ENCODE measurements at regions not wholly inside any gene's neighbourhood (a gene's known extent, or its start where the extent isn't known, plus 50 kb on each side); places are given as distances from the start of the nearest gene placed in this dataset.

DNA sequence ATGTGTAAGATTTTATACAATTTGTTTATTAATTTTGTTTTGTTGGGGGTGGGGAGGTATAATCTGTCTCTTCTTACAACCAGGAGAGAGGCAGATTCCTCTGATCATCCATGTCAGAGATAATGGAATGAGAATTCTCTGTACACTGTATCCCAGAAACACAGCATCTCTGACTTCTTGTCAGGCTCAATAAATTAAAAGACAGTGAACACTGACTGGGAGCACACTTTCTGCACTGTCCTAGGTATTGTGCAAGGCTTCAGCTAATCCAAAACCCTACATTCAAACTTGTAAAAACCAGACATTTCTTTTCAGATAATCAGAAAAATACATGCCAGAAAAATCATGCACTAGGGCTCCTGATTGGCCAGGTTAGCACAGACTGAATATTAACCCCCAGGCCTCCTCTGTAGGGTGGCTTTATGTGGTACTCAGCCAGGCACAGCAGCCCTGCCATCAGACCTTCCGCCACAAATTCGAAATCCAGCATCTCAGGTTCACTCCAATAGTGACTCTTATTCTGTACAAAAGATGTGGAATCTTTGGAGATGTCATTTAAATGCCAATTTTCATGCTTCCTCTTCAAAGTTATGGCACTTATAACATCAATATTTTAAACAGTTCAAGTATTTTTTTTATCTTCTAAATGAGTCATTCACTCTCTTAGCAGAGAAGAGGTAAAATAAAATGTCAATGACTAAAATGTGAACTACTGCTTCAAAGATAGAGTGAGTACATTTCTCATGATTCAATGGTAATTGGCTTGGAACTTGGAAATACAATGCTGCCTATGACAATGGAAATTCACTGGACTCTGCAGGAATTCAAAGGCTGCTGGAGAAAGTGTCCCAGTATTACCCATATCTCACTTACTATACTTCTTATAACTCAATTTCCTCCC lies 211.5 kb downstream of the KLF12 start:
- ATAC-seq (no peak), DNase-seq (no peak)
- TF ChIP-seq, protein P1, sequence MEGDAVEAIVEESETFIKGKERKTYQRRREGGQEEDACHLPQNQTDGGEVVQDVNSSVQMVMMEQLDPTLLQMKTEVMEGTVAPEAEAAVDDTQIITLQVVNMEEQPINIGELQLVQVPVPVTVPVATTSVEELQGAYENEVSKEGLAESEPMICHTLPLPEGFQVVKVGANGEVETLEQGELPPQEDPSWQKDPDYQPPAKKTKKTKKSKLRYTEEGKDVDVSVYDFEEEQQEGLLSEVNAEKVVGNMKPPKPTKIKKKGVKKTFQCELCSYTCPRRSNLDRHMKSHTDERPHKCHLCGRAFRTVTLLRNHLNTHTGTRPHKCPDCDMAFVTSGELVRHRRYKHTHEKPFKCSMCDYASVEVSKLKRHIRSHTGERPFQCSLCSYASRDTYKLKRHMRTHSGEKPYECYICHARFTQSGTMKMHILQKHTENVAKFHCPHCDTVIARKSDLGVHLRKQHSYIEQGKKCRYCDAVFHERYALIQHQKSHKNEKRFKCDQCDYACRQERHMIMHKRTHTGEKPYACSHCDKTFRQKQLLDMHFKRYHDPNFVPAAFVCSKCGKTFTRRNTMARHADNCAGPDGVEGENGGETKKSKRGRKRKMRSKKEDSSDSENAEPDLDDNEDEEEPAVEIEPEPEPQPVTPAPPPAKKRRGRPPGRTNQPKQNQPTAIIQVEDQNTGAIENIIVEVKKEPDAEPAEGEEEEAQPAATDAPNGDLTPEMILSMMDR (IDR thresholded peaks at IDR 0.05): no peak
- Histone ChIP-seq H3K36me3 (ENCODE audit: insufficient read depth in 1 of 2, low read depth in 1 of 2) (no peaks in the 10 kb centered on the region), H3K4me1 (no peaks in the 10 kb centered on the region), H3K9me3 (no peaks in the 10 kb centered on the region), H3K27me3 (ENCODE audit: insufficient read depth in 3 of 3, low read length in 2 of 3) (no peaks in the 10 kb centered on the region), H3K27ac (no peak overlapping the region), H3K4me3 (no peak overlapping the region)
- WGBS, 3 donors: 91 to 96% (median 94%) methylated on average over 2 of the region's 2 CpGs
- intact Hi-C loops (cut with DNase I): no loop called here

DNA sequence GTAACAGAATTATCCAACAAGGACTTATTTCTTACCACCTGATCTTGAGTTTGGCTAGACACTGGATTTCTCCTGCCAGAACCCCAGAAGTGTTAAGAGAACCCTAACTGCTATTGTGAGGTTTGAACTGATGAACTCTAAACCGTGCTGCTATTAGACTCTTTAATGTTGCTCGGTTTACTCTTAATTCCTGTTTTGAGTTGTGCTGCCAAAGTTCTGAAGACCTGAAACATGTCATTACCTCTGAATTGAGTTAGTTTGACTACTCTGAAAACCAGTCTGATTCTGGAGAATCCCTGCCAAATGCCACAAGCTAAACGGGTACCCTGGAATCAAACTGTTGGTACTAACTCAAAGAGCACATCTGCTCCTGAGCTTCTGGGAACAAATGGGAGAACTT lies 215.5 kb downstream of the KLF12 start:
- no peaks in the 10 kb centered on the region for H3K4me1 ChIP-seq
- intact Hi-C loops (cut with DNase I): no loop called here
- no peak for ATAC-seq
- no peak overlapping the region for H3K4me3 ChIP-seq
- no peaks in the 10 kb centered on the region for H3K36me3 ChIP-seq (ENCODE audit: insufficient read depth in 1 of 2, low read depth in 1 of 2)
- H3K27ac ChIP-seq: no peak overlapping the region
- no peaks in the 10 kb centered on the region for H3K27me3 ChIP-seq (ENCODE audit: insufficient read depth in 3 of 3, low read length in 2 of 3)
- no peaks in the 10 kb centered on the region for H3K9me3 ChIP-seq
- DNase-seq: no peak
- TF ChIP-seq, protein P1 (IDR thresholded peaks at IDR 0.05): no peak
- 50 to 56% (median 56%) methylated on average over 3 of the region's 3 CpGs for WGBS, 3 donors

DNA sequence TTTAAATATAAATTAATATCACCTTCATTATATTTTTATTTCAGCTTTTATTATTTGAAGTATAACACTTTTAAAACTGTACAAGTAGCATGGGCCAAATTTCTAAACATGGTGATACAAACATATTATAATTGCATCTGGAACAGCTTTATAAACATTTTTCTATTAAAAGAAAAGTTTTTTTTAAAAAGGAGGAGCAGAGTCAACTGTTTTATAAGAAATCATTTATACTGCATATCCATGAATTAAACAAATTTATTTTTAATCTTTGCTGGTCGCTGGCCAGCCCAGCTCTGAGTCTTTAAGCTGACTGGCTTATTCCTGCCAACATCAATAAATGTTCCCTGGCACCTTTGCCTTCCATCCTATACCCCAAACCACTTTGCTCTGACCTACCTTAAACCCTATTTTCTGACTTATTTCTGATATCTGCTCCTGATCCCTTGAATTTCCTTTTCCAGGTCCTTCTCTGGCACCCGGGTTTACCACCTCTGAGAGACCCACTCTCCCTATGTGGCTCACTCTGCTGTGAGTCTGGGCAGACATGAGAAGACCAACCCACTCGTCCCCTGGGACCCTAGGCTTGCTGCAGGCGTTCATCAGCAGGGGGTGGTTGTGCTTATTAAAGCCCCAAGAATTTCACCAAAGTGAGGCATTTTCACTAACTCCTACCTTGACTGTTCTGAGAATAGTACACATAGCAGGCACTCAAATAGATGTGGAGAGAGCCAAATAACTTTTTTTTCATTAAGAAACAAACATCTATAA lies 220.3 kb downstream of the KLF12 start:
- TF ChIP-seq, protein P1 (IDR thresholded peaks at IDR 0.05): no peak
- 48 to 66% (median 57%) methylated on average over 4 of the region's 4 CpGs for WGBS, 3 donors
- Histone ChIP-seq H3K36me3 (ENCODE audit: insufficient read depth in 1 of 2, low read depth in 1 of 2) (no peaks in the 10 kb centered on the region), H3K27me3 (ENCODE audit: insufficient read depth in 3 of 3, low read length in 2 of 3) (no peaks in the 10 kb centered on the region), H3K9me3 (no peaks in the 10 kb centered on the region), H3K4me1 (no peaks in the 10 kb centered on the region), H3K27ac (no peak overlapping the region), H3K4me3 (no peak overlapping the region)
- intact Hi-C loops (cut with DNase I): no loop called here
- DNase-seq (no peak), ATAC-seq (no peak)

DNA sequence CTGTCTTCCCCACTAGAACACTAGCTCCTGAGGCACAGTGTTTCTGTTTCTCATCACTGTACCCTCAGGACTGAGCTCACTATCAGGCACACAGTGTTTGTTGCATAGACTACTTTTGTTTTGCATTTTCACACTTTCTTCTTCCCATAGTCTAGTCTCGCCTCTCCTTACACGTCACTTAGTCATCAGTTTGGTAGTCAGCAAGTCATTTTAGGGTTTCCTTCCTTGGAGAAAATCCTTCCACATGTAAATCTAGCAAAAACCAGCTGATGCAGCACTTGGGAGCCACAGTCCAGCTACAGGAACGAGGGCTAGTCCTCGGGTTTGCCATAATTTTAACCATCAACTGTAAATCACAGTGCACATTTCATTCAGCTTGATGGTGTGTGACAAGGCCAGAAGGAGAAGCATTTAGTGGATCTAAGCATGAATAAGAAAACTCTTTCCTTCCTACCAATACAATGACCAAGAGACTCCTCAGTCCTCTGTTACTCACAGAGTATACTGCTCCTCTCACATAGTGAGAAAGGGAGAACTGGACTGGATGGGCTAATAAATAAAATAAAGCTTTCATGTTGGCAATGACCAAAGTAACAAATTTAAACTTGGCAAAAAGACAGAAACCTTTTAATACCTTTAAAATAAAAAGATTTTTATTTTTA lies 221.0 kb downstream of the KLF12 start:
- no peak overlapping the region for H3K27ac ChIP-seq
- H3K36me3 ChIP-seq (ENCODE audit: insufficient read depth in 1 of 2, low read depth in 1 of 2): no peaks in the 10 kb centered on the region
- intact Hi-C loops (cut with DNase I): no loop called here
- H3K4me3 ChIP-seq: no peak overlapping the region
- no peaks in the 10 kb centered on the region for H3K4me1 ChIP-seq
- WGBS, 3 donors: 66 to 77% (median 68%) methylated on average over 4 of the region's 4 CpGs
- DNase-seq: no peak
- H3K27me3 ChIP-seq (ENCODE audit: insufficient read depth in 3 of 3, low read length in 2 of 3): no peaks in the 10 kb centered on the region
- peak in 1 of 4 donors; percentile 42 for ATAC-seq
- TF ChIP-seq, protein P1 (IDR thresholded peaks at IDR 0.05): no peak
- no peaks in the 10 kb centered on the region for H3K9me3 ChIP-seq
